Fibroblast of skin of scalp (primary cell): ENCODE measurements at regions not wholly inside any gene's neighbourhood (a gene's known extent, or its start where the extent isn't known, plus 50 kb on each side); places are given as distances from the start of the nearest gene placed in this dataset.
"Not testable (repeated sequence)": the region's sequence is repeated elsewhere in the genome, so short reads cannot be mapped to it uniquely, and the experiment has no call there.

Experiments
- DNase-seq: peaks from one replicate; pipeline ENCODE4 v3.0.0-alpha.2; 2013

DNA sequence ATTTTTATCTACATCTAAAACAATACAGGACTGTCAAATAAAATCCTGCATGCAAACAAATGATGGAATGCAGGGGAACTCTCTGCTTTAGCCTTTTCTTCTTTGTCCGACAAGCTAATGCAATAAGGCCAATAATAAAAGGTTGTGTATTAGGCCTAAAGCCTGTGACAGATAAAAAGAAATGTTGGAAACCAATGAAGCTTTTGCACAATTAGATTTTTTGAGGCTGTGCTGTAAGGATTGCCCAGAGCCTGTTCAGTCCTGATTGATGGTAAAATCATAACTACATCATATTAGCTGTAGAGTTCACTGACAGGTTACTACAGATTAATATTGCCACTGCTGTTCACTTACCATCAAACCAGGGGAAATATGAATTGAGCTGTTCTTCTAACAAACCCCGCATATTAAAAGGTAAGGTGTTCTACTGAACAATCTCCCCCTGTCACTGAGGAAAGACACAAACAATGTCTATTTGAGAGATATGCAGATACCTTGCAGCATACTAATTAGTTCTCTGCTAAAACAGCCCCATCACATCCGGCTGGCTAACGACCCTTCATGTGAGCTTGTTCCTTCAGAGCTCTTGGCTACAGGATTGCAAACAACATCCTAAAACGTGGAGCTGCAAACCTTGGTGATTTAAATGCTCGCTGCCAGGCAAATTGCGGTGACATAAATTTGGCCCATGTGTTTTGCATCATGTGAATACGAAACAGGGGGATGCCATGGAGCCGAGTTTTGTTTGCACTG is 305.4 kb downstream of the MTX2 start:
- DNase-seq, result no peak

DNA sequence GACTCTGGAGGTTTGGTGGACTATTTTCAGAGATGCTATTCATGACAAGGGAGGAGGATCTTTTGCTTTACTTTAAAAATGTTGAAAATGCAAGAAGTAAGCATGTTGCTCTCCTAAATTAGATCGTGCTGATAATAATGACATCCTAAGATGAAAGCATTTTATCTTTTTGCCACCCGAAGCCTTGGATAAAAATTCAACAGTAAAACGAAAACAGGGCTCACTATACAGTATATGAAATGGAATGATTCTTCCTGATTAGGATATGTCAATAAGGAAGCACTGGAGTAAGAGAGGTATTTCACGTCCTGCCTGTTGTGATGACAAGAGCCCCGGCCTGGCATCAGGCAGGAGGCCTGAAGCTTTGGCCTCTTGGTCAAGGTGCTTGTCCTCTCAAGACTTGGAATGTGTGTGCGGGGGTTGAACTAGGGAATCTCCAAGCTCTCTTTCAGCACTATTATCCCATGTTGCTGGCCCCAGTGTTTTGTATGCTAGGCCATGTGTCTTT is 306.0 kb downstream of the MTX2 start:
- DNase-seq, result no peak

DNA sequence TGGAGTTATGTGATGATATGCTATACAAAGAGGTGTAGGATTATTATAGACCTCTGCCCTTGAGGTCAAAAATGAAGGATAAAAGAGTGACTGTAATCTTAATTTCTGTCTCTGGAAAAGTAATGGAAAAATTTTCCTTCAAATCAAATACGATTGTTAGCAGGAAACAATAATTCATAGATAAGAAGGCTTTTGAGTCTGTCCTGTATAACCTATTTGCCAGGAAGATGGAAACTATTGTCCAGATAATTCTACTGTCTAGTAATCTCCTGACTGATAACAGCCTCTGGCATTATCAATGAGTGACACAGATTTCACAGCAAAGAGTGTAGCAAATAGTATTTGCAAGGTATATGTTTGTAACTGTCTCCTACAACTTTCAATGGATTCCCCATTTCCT is 307.8 kb downstream of the MTX2 start:
- DNase-seq, result no peak

DNA sequence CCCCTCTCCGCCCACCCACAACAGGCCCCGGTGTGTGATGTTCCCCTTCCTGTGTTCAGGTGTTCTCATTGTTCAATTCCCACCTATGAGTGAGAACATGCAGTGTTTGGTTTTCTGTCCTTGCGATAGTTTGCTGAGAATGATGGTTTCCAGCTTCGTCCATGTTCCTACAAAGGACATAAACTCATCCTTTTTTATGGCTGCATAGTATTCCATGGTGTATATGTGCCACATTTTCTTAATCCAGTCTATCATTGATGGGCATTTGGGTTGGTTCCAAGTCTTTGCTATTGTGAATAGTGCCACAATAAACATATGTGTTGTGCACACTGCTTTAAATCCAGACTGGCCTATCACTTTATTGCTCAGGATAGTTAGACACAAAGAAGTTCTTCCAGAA is 309.1 kb downstream of the MTX2 start:
- not testable (repeated sequence) for DNase-seq

DNA sequence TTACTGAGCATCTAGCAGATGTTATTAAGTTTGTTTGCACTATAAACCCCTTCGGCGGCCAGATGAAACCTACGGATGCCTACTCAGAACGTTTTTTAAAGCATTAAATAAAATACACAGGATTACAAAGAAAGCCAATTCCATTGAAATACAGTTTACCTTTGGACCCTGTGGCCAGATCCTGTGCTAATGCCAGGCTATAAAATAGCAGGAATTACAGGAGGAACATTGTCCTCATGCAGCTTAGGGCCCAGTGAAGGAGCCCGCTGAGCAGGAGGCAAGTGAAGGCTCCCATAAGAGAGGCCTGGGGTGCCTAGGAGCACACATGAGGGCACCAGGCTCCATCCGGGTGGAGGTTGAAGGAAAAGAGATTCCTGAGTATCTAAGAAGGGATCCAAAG is 310.4 kb downstream of the MTX2 start:
- no peak for DNase-seq

DNA sequence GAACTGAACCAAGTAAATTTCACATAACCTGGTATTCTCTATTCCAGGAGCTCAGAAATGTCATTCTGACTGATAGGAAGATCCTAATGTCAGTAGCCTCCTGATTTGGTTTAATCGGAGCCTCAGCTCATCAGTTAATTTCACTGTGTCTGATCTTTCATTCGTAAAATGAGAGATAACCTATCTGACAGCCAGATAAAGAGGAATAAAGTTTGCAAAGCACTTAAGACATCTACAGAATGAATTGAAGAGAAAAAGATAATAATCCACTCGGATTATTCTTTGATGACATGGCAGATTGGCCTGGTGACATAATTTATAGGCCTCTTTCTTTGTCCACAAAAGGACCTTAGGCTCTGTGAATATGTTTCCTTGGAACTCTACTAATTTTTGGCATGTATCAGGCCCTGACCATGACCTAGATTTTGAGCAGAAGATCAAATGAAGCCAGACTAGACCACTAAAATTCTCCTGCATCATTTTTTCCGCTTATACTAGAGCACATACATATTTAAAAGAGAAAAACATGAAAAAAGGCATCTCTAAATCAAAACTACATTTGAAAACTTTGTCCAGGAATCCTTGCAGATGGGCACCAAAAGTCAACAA is 312.4 kb downstream of the MTX2 start:
- peak; percentile 68 for DNase-seq

DNA sequence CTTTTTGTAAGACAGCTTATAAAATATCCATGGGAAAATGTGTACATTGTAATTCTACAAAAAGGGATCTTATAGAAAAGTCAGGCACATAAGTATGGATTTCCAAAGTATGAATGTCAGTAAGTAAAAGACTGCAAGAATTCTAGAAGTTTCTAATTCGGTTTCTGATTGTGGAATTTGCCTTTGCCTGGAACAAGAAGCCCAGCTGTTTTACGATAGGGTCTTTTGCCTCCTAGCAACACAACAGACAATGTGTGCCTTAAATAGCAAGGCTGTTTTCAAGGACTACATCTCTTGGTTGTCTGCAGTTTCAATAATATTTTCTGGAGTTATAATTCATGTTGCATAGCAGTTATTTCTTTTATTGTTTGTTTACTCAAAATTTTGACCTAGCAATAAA is 312.9 kb downstream of the MTX2 start:
- no peak for DNase-seq

DNA sequence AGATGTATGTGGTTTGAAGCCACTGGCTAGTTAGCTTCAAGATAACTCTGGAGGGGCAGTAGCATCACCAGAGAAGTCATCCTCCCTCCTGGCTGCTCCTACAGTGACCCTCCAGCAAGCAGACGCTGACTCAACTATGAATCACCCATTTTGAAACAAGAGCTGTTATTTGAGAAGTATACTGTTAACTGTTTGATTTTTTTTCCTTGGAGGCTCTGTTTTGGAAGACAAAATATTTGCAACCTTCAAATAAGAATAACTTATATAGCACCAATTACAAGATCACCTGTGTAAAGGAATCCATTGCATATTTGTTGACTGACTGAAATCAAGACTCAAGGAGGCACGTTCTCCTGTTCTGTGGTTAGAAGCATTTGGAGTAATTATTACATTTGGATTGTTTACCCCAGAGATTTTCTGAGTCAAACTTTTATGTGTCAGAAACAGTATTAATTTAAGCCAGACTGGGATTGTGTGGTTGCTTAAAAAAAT is 313.8 kb downstream of the MTX2 start:
- DNase-seq, result peak; percentile 95

DNA sequence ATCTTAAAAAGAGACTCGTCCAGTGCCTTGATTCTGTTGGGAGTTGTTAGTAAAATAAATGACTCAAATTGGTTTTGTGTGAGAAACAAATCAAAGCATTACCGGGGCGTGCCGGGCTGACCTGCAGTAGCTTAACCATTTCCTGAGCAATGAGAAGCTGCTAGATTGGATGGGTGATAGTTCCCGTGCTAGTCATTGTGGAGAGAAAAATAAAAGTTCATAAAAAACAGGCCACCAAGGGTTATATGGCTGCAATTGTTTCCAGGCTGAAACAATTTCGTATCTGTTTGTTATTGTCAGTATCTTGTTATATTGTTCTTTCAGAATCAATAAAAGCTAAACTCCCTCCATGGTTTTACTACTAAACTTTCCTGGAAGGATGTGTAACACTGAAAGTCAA is 314.4 kb downstream of the MTX2 start:
- peak; percentile 40 for DNase-seq

DNA sequence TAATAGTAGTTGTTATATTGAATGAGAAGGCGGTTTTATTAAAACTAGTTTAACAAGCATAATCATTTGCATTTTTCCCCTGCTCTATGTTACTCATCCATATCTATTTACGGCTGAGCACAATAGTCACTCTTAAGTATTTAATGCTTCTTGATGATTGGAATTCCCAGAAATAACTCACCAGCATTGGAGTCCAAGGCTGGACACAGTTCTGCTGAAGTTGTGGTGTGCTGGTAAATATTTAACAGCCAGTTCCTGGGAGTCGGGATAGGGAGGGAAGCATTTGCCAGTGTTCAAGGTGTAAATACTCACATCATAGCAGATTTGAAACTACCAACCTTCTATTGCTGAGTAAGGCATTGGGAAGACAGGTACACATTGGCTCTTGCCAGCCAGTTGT is 315.1 kb downstream of the MTX2 start:
- peak; percentile 73 for DNase-seq

DNA sequence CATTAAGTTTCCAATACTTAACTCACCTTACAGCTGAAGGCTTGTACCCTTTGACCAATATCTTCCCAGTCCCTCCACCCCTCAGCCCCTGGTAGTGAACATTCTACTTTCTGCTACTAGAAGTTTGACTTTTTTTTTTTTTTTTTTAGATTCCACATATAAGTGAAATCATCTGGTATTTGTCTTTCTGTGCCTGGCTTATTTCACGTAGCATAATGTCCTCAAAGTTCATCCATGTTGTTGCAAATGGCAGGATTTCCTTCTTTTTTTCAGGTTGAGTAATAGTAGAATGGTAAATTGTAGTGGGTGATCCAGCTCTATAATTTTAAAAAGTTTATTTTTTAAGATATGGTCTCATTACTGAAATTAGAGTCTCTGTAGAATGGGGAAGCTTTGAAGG is 316.0 kb downstream of the MTX2 start:
- no peak for DNase-seq

DNA sequence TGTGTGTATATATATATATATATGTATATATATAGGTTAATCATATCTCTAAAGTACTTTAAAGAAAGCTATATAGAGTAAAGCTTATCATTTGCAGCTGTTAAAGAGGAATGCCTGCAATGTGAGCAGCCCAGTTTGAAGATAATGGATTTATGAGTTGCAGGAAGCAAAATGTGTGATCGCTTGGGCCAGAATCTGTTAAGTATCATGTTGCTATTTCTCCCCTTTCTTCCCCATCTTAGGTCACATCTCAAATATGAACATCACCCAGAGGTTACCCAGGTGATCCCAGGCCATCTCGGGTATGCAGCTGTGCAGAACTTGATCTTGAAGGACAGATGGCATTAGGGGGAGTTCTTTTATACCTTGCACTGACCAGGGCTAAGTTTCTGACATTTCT is 316.5 kb downstream of the MTX2 start:
- no peak for DNase-seq

DNA sequence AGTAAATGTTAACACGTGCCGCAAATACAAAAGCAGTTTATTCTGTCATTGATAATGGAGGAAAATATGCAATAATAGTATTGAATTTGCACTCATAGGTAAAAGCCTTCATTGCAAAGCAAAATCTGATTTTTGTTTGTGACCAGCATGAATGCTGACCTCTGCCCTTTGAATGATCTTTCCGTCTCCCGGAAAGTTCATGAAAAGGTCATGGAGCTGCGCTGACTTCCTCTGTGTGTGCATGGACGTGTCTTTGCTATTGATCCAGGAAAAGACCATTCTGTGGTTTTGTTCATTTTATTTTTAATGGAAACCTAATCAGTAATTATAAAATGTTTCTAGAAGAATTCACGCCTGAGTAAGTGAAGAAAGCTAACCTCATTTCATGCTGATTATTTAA is 320.0 kb downstream of the MTX2 start:
- DNase-seq, result no peak

DNA sequence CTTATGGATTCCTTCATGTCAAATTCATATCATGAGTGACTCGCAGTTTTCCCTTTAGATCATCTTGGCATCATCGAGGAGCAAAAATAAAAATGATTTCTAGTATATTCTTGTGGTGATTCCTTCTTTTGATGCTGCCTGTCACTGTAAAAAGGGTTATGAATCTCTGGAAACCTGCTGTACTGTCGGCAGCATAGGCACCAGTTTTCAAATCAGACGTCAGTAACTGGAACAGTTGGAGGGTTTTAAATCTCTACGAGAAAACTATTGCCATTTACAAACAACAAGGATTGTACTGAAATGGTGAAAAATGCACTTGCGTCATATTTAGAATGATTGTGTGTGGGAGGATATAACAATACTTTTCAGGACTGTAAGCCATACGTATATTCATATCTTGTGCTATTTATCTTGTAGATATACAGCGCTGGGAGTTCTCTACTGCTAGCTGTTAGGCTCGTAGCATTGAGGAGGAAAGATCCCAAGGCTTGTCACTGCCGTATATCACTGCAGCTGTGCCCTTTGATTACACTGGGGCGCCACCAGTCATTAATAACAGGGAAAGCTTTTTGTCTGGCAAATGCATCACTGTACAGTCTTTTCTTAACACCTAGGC is 320.7 kb downstream of the MTX2 start:
- DNase-seq, result no peak

DNA sequence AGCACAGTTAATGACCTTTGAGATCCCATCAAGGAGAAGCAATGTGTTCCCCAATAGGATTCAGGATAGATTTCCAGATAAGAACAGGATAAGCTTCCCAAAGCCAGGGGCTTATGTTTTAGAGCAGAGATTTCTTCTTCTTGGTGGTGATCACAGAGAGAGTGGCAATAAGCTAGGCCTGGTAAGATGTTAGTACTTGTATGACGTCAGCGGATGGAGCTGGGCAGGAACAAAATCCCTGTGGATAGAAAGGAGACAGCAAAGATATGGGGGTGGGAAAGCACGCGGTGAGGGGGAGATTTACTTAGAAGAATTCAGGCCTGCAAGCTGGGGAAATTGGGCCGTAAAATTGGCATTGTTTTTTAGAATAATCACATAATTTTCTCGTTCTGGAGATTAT is 323.0 kb downstream of the MTX2 start:
- DNase-seq, result no peak

DNA sequence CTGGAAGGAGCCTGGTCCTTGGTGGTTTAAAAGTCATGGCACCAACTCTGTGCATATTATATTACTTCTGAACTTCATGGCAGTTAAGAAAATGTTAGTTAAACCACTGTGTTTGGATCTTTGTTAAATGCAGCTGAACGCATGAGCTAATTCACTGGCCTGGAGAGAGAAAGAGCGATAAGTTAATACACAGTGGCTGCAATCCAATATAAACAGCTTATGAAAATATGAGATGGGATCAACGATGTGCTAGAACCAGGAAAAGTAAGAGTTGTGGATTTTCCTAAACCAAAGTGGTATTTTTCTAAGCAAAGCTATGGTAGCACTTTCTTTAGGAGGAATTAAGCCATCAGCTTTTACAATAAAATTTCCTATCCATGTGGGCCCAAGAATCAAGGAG is 326.7 kb downstream of the MTX2 start:
- DNase-seq, result peak; percentile 44

DNA sequence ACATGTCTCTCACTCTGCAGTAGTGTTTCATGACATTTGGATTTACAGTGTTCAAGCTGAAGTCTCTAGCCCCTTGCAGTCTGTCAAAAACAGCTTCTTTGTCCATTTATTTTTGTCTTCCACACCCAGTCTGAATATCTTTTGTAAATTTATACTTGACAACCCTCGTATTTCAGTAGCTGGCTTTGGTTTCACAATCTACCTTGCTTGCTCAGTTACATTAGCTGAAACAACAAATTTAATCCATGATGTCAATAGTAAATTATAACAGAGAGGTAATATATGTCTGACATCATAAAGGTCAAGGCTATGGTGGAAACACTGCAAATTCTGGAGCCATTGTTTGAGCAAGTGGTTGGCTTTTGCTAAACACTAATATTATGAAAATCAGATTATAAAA is 328.7 kb downstream of the MTX2 start:
- no peak for DNase-seq

DNA sequence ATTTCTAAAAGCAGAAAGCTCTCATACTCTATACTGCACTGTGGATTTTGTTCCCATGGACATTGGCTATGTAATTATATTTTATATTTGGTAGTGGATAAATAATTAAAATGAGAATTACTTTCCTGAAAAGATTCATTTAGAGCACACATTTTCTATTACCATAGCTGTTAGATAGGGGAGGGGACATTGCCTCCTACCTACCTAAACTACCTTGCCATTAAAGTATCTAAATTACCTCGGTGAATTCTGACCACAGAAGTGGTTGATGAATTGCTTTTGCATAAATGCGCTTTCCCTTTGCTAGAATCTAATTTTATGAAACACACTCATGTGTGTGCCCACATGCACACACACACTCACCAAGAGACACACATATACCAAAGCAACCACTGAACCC is 329.1 kb downstream of the MTX2 start:
- DNase-seq, result no peak

DNA sequence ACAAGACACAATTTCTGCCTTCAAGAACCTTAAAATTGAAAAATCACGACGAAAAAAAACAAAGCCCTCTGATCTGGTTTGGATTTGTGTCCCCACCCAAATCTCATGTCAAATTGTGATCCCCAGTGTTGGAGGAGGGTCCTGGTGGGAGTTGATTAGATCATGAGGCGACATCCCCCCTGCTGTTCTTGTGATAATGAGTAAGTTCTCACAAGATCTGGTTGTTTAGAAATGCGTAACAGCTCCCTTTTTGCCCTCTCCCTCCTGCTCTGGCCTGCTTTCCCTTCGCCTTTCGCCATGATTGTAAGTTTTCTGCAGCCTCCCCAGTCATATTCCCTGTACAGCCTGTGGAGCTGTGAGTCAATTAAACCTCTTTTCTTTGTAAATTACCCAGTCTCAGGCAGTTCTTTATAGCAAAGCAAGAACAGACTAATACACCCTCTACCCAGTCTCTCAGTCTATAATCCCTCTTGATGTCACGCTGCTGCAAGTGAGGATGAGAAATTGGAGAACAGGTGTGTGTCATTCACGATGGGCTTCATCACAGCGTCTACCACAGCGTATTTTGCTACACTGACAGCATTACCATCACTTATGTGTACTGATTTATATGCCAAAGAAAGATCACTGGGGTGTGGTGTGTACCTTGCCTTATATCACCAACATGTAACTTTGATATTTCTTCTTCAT is 330.7 kb downstream of the MTX2 start:
- DNase-seq, result no peak

DNA sequence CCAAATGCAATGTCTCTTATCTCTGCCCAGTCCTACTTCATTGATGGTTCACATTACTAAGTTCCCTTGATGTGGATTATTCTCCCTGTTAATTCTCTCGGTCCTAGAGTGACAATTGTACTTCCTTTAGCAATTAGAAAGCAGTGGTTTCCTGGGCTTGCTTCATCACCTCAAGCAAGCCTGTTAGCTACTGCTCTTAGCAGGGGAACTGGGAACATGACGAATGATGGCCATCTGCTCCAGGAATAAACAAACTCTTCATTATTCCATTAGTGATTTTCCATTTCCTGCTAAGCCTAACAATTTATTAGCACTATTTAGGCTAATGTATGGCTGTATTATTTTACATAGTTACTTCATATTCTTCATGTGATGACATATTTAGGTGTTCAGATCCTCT is 331.8 kb downstream of the MTX2 start:
- DNase-seq, result no peak

DNA sequence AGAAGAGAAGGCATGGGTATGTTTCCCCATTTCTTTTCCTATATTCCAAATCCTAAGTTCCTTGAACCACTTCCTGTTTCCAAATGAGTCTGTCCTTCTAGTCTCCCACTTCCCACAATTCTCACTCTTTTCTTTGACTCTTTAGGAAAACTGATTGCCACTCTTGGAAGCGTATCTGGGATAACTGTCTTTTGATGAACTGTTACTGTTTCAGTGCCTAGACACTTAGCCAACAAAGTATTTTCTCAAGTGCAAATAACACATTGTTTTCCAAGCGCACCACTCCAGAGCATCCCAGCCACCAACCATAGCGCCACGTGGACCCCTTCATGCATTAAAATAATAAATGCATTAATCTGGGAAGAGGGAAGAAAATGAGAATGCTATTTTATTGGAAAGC is 342.8 kb downstream of the MTX2 start:
- DNase-seq, result no peak

DNA sequence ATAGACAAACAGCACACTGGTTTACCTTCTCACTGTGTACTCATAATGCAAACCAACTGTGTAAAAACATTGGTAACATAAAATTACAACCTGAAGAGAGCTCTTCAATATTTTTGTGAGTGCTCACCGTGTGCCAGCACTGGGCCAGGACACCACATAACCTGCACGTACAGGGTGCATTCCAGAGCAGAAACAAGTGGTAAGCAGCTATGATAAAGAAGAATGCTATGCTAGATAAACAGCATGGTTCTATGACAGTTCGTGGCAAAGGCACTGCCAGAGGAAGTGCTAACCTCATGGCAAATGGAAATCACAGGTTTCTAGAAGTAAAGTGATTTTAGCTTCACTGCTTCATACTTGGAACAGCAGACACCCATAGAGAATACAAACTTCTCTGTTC is 343.5 kb downstream of the MTX2 start:
- DNase-seq, result peak; percentile 36

DNA sequence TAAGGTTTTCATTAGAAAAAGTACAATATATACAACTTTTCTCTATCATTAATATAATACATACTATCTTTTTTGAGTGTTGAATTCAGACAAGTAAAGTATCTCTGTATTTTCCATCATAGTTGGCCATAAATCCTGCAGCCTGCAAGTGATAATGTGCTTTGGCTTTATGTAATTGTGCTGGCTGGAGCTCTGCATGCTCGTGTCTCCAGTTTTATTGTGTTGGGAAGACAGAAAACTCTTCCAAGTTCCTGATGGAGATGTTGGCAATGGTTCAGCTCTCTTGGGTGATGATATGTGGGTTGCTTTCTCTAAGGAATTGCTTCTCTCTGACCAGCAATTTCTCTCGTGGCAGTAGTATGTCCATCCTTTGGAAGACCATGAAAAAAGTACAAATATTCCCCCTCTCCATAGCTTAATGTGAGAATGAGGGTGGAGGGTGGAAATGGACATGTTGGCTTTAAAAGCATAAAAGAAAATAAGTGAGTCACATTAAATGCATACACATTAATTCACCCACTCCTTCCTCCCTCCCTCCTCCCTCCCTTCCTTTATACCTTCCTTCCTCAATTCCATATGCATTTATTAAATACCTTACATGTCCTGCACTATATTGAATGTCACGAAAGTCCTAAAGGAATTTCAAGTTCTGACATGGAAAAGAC is 344.2 kb downstream of the MTX2 start:
- peak; percentile 80 for DNase-seq
